Activated CD8-positive, alpha-beta memory T cell treated with anti-CD3 and anti-CD28 coated beads, Interleukin-2, amount 50 U/mL, for 24 hours (primary cell): ENCODE measurements at regions not wholly inside any gene's neighbourhood (a gene's known extent, or its start where the extent isn't known, plus 50 kb on each side); places are given as distances from the start of the nearest gene placed in this dataset.
"Not testable (repeated sequence)": the region's sequence is repeated elsewhere in the genome, so short reads cannot be mapped to it uniquely, and the experiment has no call there.

ENCODE experiments used
- DNase-seq: peaks from one replicate; pipeline ENCODE4 v3.0.0-alpha.2; 2020; ENCODE audit errors: extremely low read depth

GRCh38 chr12:54799966-54800365, 54.4 kb upstream of the MUCL1 start:
- DNase-seq, result not testable (repeated sequence)

GRCh38 chr12:54798651-54799050, 55.7 kb upstream of the MUCL1 start:
- DNase-seq, result no peak

GRCh38 chr12:54796991-54797390, 57.3 kb upstream of the MUCL1 start:
- DNase-seq, result no peak

- DNase-seq, result no peak
Observed at GRCh38 chr12:54795644-54796043, 58.7 kb upstream of the MUCL1 start.

GRCh38 chr12:54786081-54786480, 68.2 kb upstream of the MUCL1 start:
- DNase-seq, result no peak

GRCh38 chr12:54784115-54784514, 70.2 kb upstream of the MUCL1 start:
- DNase-seq, result no peak

GRCh38 chr12:54777031-54777430, 77.3 kb upstream of the MUCL1 start:
- not testable (repeated sequence) for DNase-seq

GRCh38 chr12:54773593-54773992, 80.7 kb upstream of the MUCL1 start:
- no peak for DNase-seq

GRCh38 chr12:54765652-54766051, 88.7 kb upstream of the MUCL1 start:
- no peak for DNase-seq

GRCh38 chr12:54762390-54762789, 91.9 kb upstream of the MUCL1 start:
- DNase-seq, result no peak

GRCh38 chr12:54759751-54760150, 94.6 kb upstream of the MUCL1 start:
- no peak for DNase-seq

- DNase-seq, result no peak
Observed at GRCh38 chr12:54751493-54751892, 102.8 kb upstream of the MUCL1 start.

GRCh38 chr12:54749191-54749818, 101.1 kb upstream of the DCD start:
- peak; percentile 20 for DNase-seq

- DNase-seq, result no peak
Observed at GRCh38 chr12:54744590-54744989, 96.4 kb upstream of the DCD start.

GRCh38 chr12:54740882-54741281, 92.7 kb upstream of the DCD start:
- DNase-seq, result no peak

- DNase-seq, result no peak
Observed at GRCh38 chr12:54736549-54736948, 88.4 kb upstream of the DCD start.

GRCh38 chr12:54734196-54734950, 86.2 kb upstream of the DCD start:
- no peak for DNase-seq

- no peak for DNase-seq
Observed at GRCh38 chr12:54725233-54725843, 77.2 kb upstream of the DCD start.

GRCh38 chr12:54723379-54724256, 75.5 kb upstream of the DCD start:
- DNase-seq, result no peak

- DNase-seq, result no peak
Observed at GRCh38 chr12:54721312-54721711, 73.1 kb upstream of the DCD start.

GRCh38 chr12:54719691-54720090, 71.5 kb upstream of the DCD start:
- no peak for DNase-seq

GRCh38 chr12:54716261-54716660, 68.1 kb upstream of the DCD start:
- DNase-seq, result no peak
